IMR-90 (cell line): ENCODE measurements at regions not wholly inside any gene's neighbourhood (a gene's known extent, or its start where the extent isn't known, plus 50 kb on each side); places are given as distances from the start of the nearest gene placed in this dataset.

Experiments
- ATAC-seq: fragments of 200-7000 bp; cut with Tn5 transposase; 2 replicates; pipeline ENCODE4 v1.9.1; 2020; ENCODE audit warnings: low read depth, mild to moderate bottlenecking, moderate library complexity
- BruUV-seq: library from RNA; stranded (reverse); fragments of 400-500 nt; replicated peaks from 2 replicates; lab custom pipeline; 2021; lab: Mats Ljungman, UMichigan
- CTCF ChIA-PET: fragments of 300-600 bp; formaldehyde crosslinking; extraction: SDS; loops from one replicate; lab custom pipeline; 2021; ENCODE audit warnings: antibody characterized with exemption; lab: Yijun Ruan, JAX
- POLR2A ChIA-PET: fragments of 300-600 bp; sonication (Branson Sonifier 250); formaldehyde crosslinking; loops from one replicate; lab custom pipeline; 2022; ENCODE audit warnings: antibody characterized with exemption; ENCODE audit not compliant: unreplicated experiment; lab: Charles Lee
- DNase-seq: peaks from one replicate; pipeline ENCODE4 v3.0.0; 2013
- H2AFZ ChIP-seq: replicated peaks from 2 replicates; pipeline ENCODE3; 2013; ENCODE audit warnings: low read length, mild to moderate bottlenecking; ENCODE audit not compliant: poor library complexity
- H2AK5ac ChIP-seq: 2 replicates; pipeline ENCODE4 v1.6.1; 2013; ENCODE audit warnings: low read depth, low read length, inconsistent platforms
- H2AK9ac ChIP-seq: replicated peaks from 2 replicates; pipeline ENCODE3; 2013; ENCODE audit warnings: mild to moderate bottlenecking, low read depth, low read length, moderate library complexity; ENCODE audit not compliant: poor library complexity
- H2BK120ac ChIP-seq: 2 replicates; pipeline ENCODE4 v1.6.1; 2013; ENCODE audit warnings: low read depth, low read length, inconsistent platforms
- H2BK15ac ChIP-seq: 3 replicates; pipeline ENCODE4 v1.6.1; 2013; ENCODE audit warnings: low read depth, low read length, inconsistent platforms
- H2BK20ac ChIP-seq: 2 replicates; pipeline ENCODE4 v1.6.1; 2013; ENCODE audit warnings: low read depth, mild to moderate bottlenecking, inconsistent platforms, low read length, moderate library complexity
- H2BK5ac ChIP-seq: 2 replicates; pipeline ENCODE4 v1.6.1; 2013; ENCODE audit warnings: mild to moderate bottlenecking, low read depth, low read length, inconsistent platforms; ENCODE audit not compliant: poor library complexity, severe bottlenecking
- H3K14ac ChIP-seq: replicated peaks from 2 replicates; pipeline ENCODE4 v1.6.1; 2013; ENCODE audit warnings: low read depth, low read length, inconsistent platforms
- H3K18ac ChIP-seq: 2 replicates; pipeline ENCODE4 v1.6.1; 2013; ENCODE audit warnings: low read depth, low read length, control low read depth
- H3K23ac ChIP-seq: 2 replicates; pipeline ENCODE4 v1.6.1; 2013; ENCODE audit warnings: low read depth, low read length, inconsistent platforms
- H3K27ac ChIP-seq: 2 replicates; pipeline ENCODE4 v1.5.1; 2013; ENCODE audit warnings: mild to moderate bottlenecking, control low read depth, low read length; ENCODE audit not compliant: insufficient read depth
- H3K27me3 ChIP-seq: 2 replicates; pipeline ENCODE4 v1.6.1; 2013; ENCODE audit warnings: low read length; ENCODE audit not compliant: control insufficient read depth, insufficient read depth
- H3K36me3 ChIP-seq: 2 replicates; pipeline ENCODE4 v1.6.1; 2013; ENCODE audit warnings: low read length, mixed read lengths; ENCODE audit not compliant: control insufficient read depth, insufficient read depth
- H3K4ac ChIP-seq: 2 replicates; pipeline ENCODE4 v1.6.1; 2013; ENCODE audit warnings: low read depth, low read length, inconsistent platforms
- H3K4me1 ChIP-seq: 2 replicates; pipeline ENCODE4 v1.6.1; 2013; ENCODE audit warnings: low read length, mixed read lengths; ENCODE audit not compliant: control insufficient read depth, insufficient read depth
- H3K4me2 ChIP-seq: 2 replicates; pipeline ENCODE4 v1.6.1; 2013; ENCODE audit warnings: low read depth, mild to moderate bottlenecking, control low read depth, low read length, moderate library complexity
- H3K4me3 ChIP-seq: 2 replicates; pipeline ENCODE4 v1.5.1; 2013; ENCODE audit warnings: low read depth, mild to moderate bottlenecking, control low read depth, low read length, moderate library complexity; ENCODE audit not compliant: insufficient read depth
- H3K56ac ChIP-seq: 2 replicates; pipeline ENCODE4 v1.6.1; 2013; ENCODE audit warnings: low read length, inconsistent platforms; ENCODE audit not compliant: insufficient read depth; ENCODE audit errors: extremely low read depth
- H3K79me1 ChIP-seq, 2 experiments: 2 replicates each; pipeline ENCODE4 v1.6.1; 2013; ENCODE audit warnings: low read length in 2 of 2, inconsistent platforms in 1 of 2, low read depth in 1 of 2
- H3K9ac ChIP-seq: 2 replicates; pipeline ENCODE4 v1.6.1; 2013; ENCODE audit warnings: low read depth, low read length, control low read depth
- H3K9me1 ChIP-seq: 2 replicates; pipeline ENCODE4 v1.6.1; 2013; ENCODE audit warnings: low read length, inconsistent platforms; ENCODE audit not compliant: insufficient read depth
- H3K9me3 ChIP-seq: 2 replicates; pipeline ENCODE4 v1.6.1; 2013; ENCODE audit warnings: low read length; ENCODE audit not compliant: control insufficient read depth, insufficient read depth
- H4K20me1 ChIP-seq: 2 replicates; pipeline ENCODE4 v1.6.1; 2013; ENCODE audit warnings: low read length, inconsistent platforms; ENCODE audit not compliant: insufficient read depth
- H4K5ac ChIP-seq: 2 replicates; pipeline ENCODE4 v1.6.1; 2013; ENCODE audit warnings: mild to moderate bottlenecking, low read depth, low read length, control low read depth
- H4K8ac ChIP-seq, 2 experiments: 2 replicates each; pipeline ENCODE4 v1.6.1; 2013; ENCODE audit warnings: low read depth in 2 of 2, low read length in 2 of 2, control low read depth in 1 of 2, inconsistent platforms in 1 of 2
- H4K91ac ChIP-seq: 2 replicates; pipeline ENCODE4 v1.6.1; 2013; ENCODE audit warnings: low read depth, low read length, inconsistent platforms; ENCODE audit not compliant: insufficient read depth
- BHLHE40 ChIP-seq: fragments of 150-350 bp; IDR thresholded peaks from 2 replicates; pipeline ENCODE4 v1.6.1; 2016; ENCODE audit warnings: mild to moderate bottlenecking, low read depth, low read length
- CEBPB ChIP-seq: IDR thresholded peaks from 2 replicates; pipeline ENCODE4 v1.6.1; 2012; ENCODE audit warnings: low read depth, low read length, improper control_type of control experiment
- CHD1 ChIP-seq: IDR thresholded peaks from 2 replicates; pipeline ENCODE4 v1.6.1; 2012; ENCODE audit warnings: low read depth, low read length, improper control_type of control experiment
- CTCF ChIP-seq: conservative IDR thresholded peaks from 2 replicates; pipeline ENCODE4 v1.5.1; 2012; ENCODE audit warnings: mild to moderate bottlenecking, low read depth, low read length, improper control_type of control experiment
- ELK1 ChIP-seq: fragments of 150-350 bp; IDR thresholded peaks from 2 replicates; pipeline ENCODE4 v1.6.1; 2016; ENCODE audit warnings: low read depth, mild to moderate bottlenecking, low read length, moderate library complexity, borderline replicate concordance
- FOS ChIP-seq: fragments of 150-350 bp; IDR thresholded peaks from 2 replicates; pipeline ENCODE4 v1.6.1; 2016; ENCODE audit warnings: low read depth, low read length
- MAZ ChIP-seq: IDR thresholded peaks from 2 replicates; pipeline ENCODE4 v1.6.1; 2012; ENCODE audit warnings: low read depth, mild to moderate bottlenecking, low read length, improper control_type of control experiment, moderate library complexity, borderline replicate concordance
- MXI1 ChIP-seq: IDR thresholded peaks from 2 replicates; pipeline ENCODE4 v1.6.1; 2012; ENCODE audit warnings: low read depth, mild to moderate bottlenecking, low read length, moderate library complexity, borderline replicate concordance
- NFE2L2 ChIP-seq: fragments of 150-350 bp; IDR thresholded peaks from 2 replicates; pipeline ENCODE4 v1.6.1; 2016; ENCODE audit warnings: low read depth, mild to moderate bottlenecking, low read length
- POLR2A ChIP-seq: IDR thresholded peaks from 2 replicates; pipeline ENCODE4 v1.6.1; 2012; ENCODE audit warnings: mild to moderate bottlenecking, low read depth, low read length
- SMC3 ChIP-seq: fragments of 150-350 bp; IDR thresholded peaks from 2 replicates; pipeline ENCODE4 v1.6.1; 2016; ENCODE audit warnings: low read depth, mild to moderate bottlenecking, antibody characterized with exemption, low read length, moderate library complexity
- USF2 ChIP-seq: fragments of 150-350 bp; IDR thresholded peaks from 2 replicates; pipeline ENCODE4 v1.6.1; 2017; ENCODE audit warnings: mild to moderate bottlenecking, antibody characterized with exemption, low read length, low read depth
- WGBS, 2 experiments: methylation state at CpG; one replicate each; pipeline versions ENCODE4 v1.1.5 to v1.1.7; 2013; ENCODE audit warnings: missing lambda C conversion rate in 2 of 2; ENCODE audit not compliant: insufficient read length in 1 of 2; ENCODE audit errors: extremely low coverage in 2 of 2; 5-methylcytosine and 5-hydroxymethylcytosine counted together
- dilution Hi-C: fragments of 300-500 bp; cut with HindIII; formaldehyde crosslinking; loops from one replicate; pipeline ENCODE4 v1.14.3; 2018; ENCODE audit warnings: low sequenced_read_pairs; ENCODE audit not compliant: unreplicated experiment
- in situ Hi-C: fragments of 300-500 bp; cut with MboI; formaldehyde crosslinking; loops from 3 replicates; pipeline ENCODE4 v1.14.3; 2019; ENCODE audit warnings: low sequenced_read_pairs, inconsistent platforms, mixed read lengths
- intact Hi-C: fragments of 100-400 bp; cut with micrococcal nuclease; formaldehyde crosslinking; loops from 2 replicates; pipeline ENCODE4 v1.10.0; 2022

GRCh38 chr1:209191262-209191634 lies 392.3 kb upstream of the CAMK1G start:
- ChIA-PET CTCF (interaction anchor here (0.8 kb wide), 1 partner anchor 58 kb away, joined by 3 read pairs; no protein-coding TSS in a partner anchor), POLR2A (no interaction called here)
- no peak for DNase-seq
- Histone ChIP-seq H2BK20ac (no peak overlapping the region), H3K4me3 (no peak overlapping the region), H2BK5ac (no peak overlapping the region), H3K4me2 (no peak overlapping the region), H3K4me1 (no peaks in the 10 kb centered on the region), H4K20me1 (no peaks in the 10 kb centered on the region), H2AK5ac (no peak overlapping the region), H4K5ac (no peak overlapping the region), H3K9ac (no peak overlapping the region), H3K27ac (no peak overlapping the region), H2AFZ (no peak overlapping the region), H3K18ac (no peak overlapping the region), H2BK120ac (no peak overlapping the region), H3K56ac (no peak overlapping the region), H3K79me1 (no peaks in the 10 kb centered on the region), H2AK9ac (no peak overlapping the region), H3K9me3 (no peaks in the 10 kb centered on the region), H3K27me3 (no peaks in the 10 kb centered on the region), H3K36me3 (no peaks in the 10 kb centered on the region), H2BK15ac (no peak overlapping the region), H4K91ac (no peak overlapping the region), H3K23ac (no peak overlapping the region), H3K14ac (no peak overlapping the region), H3K9me1 (no peaks in the 10 kb centered on the region), H3K4ac (no peak overlapping the region), H4K8ac (no peak overlapping the region)
- dilution Hi-C loops (no loop called here), intact Hi-C loops (no loop called here), in situ Hi-C loops (no loop called here)
- TF ChIP-seq FOS, result no peak
- no peak for TF ChIP-seq ELK1
- TF ChIP-seq USF2, result no peak
- TF ChIP-seq SMC3, result no peak
- no peak for TF ChIP-seq MAZ
- TF ChIP-seq MXI1, result no peak
- no peak for TF ChIP-seq NFE2L2
- TF ChIP-seq CEBPB, result no peak
- no peak for TF ChIP-seq CHD1
- no peak for TF ChIP-seq CTCF
- TF ChIP-seq POLR2A, result no peak
- no peak for TF ChIP-seq BHLHE40
- no TSS peak for BruUV-seq
- WGBS, 2 experiments, result no CpG with 5 or more reads among the region's 1 CpG
- ATAC-seq, result no peak
